ENCODE measurements at regions not wholly inside any gene's neighbourhood (a gene's known extent, or its start where the extent isn't known, plus 50 kb on each side); places are given as distances from the start of the nearest gene placed in this dataset.

DNA sequence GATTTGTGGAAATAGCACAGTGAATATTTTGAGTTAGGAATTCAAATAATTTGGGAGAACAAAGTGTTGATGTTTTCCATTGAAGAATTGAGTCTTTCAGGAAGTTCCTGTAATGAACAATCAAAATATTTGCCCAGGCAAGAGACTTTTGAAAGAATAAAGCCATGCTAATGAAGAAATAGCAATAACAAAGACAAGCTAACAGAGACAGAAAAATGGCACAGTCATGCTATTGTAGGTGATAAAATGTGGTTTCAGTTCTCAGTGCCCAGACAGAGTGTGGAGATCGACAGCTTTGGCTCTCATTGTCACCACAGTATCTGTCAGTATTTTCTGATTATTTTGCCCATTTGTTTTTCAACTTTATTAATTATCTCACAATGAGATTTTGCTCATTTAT is 490.8 kb upstream of the PIK3C3 start:
- Histone ChIP-seq H3K4me3 (ENCODE audit: low read length in 2 of 2) (no peak overlapping the region), H3K9me3 (ENCODE audit: control insufficient read depth in 2 of 2, low read length in 2 of 2) (peaks cover 0 to 3% of the 10 kb centered on the region in 2 donors), H3K36me3 (ENCODE audit: control insufficient read depth in 2 of 2, insufficient read depth in 2 of 2, low read length in 2 of 2) (no peaks in the 10 kb centered on the region), H3K9ac (ENCODE audit: low read length in 2 of 2) (no peak overlapping the region), H3K27me3 (ENCODE audit: control insufficient read depth in 1 of 2, insufficient read depth in 2 of 2, low read length in 2 of 2) (no peaks in the 10 kb centered on the region), H3K27ac (ENCODE audit: low read length) (no peak overlapping the region), H3K4me1 (ENCODE audit: control insufficient read depth, insufficient read depth, low read length) (no peaks in the 10 kb centered on the region)

DNA sequence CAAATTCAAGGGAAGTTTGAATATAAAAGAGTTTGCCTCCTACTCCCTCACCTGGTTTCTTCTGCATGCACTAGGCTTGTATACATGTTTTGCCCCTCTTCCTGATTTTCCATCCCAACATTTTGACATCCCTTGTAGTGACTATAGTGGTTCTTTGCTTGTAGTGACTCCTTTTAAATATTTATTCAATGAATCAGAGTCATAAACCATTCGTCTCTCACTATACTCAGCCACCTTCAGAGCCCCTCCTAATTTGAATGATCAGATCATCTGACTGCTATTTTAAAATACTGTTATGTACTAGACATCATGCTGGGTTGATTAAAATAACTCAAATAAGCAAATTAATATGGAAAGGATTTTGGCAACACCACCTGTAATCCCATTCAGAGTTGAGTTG is 492.1 kb upstream of the PIK3C3 start:
- H3K4me3 ChIP-seq (ENCODE audit: low read length in 2 of 2): no peak overlapping the region
- H3K36me3 ChIP-seq (ENCODE audit: control insufficient read depth in 2 of 2, insufficient read depth in 2 of 2, low read length in 2 of 2): no peaks in the 10 kb centered on the region
- no peak overlapping the region for H3K27ac ChIP-seq (ENCODE audit: low read length)
- H3K9me3 ChIP-seq (ENCODE audit: control insufficient read depth in 2 of 2, low read length in 2 of 2): peaks cover 0 to 3% of the 10 kb centered on the region in 2 donors
- no peaks in the 10 kb centered on the region for H3K4me1 ChIP-seq (ENCODE audit: control insufficient read depth, insufficient read depth, low read length)
- no peaks in the 10 kb centered on the region for H3K27me3 ChIP-seq (ENCODE audit: control insufficient read depth in 1 of 2, insufficient read depth in 2 of 2, low read length in 2 of 2)
- no peak overlapping the region for H3K9ac ChIP-seq (ENCODE audit: low read length in 2 of 2)

DNA sequence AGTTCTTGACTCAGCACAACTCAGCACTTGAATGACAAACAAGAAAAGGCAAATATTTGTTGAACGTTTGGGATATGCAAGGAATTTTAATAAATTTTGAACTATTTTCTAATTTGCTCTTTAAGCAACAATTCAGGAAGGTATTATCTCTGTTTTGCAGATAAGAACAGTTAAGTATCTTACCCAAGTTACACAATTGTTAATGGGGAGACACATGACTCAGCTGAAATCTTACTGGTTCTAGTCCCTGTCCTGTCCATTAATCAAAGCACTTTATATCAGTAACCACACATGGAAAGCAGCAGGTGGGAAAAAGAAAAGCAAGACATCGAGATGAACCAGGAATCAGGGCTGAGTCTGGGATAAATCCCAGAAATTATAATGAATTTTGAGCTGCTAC is 493.9 kb upstream of the PIK3C3 start:
- Histone ChIP-seq H3K27me3 (ENCODE audit: control insufficient read depth in 1 of 2, insufficient read depth in 2 of 2, low read length in 2 of 2) (no peaks in the 10 kb centered on the region), H3K27ac (ENCODE audit: low read length) (no peak overlapping the region), H3K36me3 (ENCODE audit: control insufficient read depth in 2 of 2, insufficient read depth in 2 of 2, low read length in 2 of 2) (no peaks in the 10 kb centered on the region), H3K9ac (ENCODE audit: low read length in 2 of 2) (no peak overlapping the region), H3K4me3 (ENCODE audit: low read length in 2 of 2) (no peak overlapping the region), H3K4me1 (ENCODE audit: control insufficient read depth, insufficient read depth, low read length) (no peaks in the 10 kb centered on the region), H3K9me3 (ENCODE audit: control insufficient read depth in 2 of 2, low read length in 2 of 2) (no peaks in the 10 kb centered on the region)

DNA sequence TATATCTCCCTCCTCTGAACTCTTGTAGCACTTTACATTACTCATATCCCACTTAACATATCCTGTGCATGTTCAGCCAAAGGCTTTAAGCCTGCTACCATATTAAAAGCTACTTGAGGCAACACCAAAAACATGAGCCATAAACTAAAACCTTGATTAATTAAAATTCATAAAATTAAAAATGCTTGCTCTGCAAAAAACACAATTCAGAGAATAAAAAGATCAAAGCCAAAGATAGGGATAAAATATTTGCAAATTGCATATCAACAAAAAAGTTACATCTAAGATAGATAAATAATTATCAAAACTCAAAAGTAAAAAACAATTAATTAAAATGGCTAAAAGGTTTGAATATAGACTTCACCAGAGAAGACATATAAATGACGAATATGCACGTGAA is 495.4 kb upstream of the PIK3C3 start:
- H3K27ac ChIP-seq (ENCODE audit: low read length): no peak overlapping the region
- H3K27me3 ChIP-seq (ENCODE audit: control insufficient read depth in 1 of 2, insufficient read depth in 2 of 2, low read length in 2 of 2): no peaks in the 10 kb centered on the region
- H3K9me3 ChIP-seq (ENCODE audit: control insufficient read depth in 2 of 2, low read length in 2 of 2): no peaks in the 10 kb centered on the region
- H3K36me3 ChIP-seq (ENCODE audit: control insufficient read depth in 2 of 2, insufficient read depth in 2 of 2, low read length in 2 of 2): no peaks in the 10 kb centered on the region
- no peaks in the 10 kb centered on the region for H3K4me1 ChIP-seq (ENCODE audit: control insufficient read depth, insufficient read depth, low read length)
- no peak overlapping the region for H3K9ac ChIP-seq (ENCODE audit: low read length in 2 of 2)
- no peak overlapping the region for H3K4me3 ChIP-seq (ENCODE audit: low read length in 2 of 2)

DNA sequence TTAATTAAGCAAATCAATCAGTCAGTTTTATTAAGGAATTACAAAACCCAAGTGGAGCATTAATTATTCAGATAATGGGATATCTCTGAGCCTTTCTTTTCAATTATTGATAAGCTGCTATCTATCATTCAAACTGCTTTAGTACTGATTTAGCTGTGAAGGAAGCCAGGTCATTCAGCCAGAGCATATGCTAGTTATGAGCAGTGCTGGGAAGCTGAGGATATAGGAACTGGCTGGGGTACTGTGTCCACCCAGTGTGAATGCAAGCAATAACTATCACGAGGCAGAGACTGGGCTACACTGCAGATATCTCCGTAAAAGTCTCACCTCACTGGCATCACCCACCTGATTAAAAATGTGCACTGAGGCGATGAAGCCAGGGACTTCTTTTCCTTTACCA is 496.7 kb upstream of the PIK3C3 start:
- no peak overlapping the region for H3K27ac ChIP-seq (ENCODE audit: low read length)
- H3K9ac ChIP-seq (ENCODE audit: low read length in 2 of 2): no peak overlapping the region
- H3K27me3 ChIP-seq (ENCODE audit: control insufficient read depth in 1 of 2, insufficient read depth in 2 of 2, low read length in 2 of 2): no peaks in the 10 kb centered on the region
- H3K9me3 ChIP-seq (ENCODE audit: control insufficient read depth in 2 of 2, low read length in 2 of 2): no peaks in the 10 kb centered on the region
- no peaks in the 10 kb centered on the region for H3K4me1 ChIP-seq (ENCODE audit: control insufficient read depth, insufficient read depth, low read length)
- H3K4me3 ChIP-seq (ENCODE audit: low read length in 2 of 2): no peak overlapping the region
- H3K36me3 ChIP-seq (ENCODE audit: control insufficient read depth in 2 of 2, insufficient read depth in 2 of 2, low read length in 2 of 2): no peaks in the 10 kb centered on the region

DNA sequence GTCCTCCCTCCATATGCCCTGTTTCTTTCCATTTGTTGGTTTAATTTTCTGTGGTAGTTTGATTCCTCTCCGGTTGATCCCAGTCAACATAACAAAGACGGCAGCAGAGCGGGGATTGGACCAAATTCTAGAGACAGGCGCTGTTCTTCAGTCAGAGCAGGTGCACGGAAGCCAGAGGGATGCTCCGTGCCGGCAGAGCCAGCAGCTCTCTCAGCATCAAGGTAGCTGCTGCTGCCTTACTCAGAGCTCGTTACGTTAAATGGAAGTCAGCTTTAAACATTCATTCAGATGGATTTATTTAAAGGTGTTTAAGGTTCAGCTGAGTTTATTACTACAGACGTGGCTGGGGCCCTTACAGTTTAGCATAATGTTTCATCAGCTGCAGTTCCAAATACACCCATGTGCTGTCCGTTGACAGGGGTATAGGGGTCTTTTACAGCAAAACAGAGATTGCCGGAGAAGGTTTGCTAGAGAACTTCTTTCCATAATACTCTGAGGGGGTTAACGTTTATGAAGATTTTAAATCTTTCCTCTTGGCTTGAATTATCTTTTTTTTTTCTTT is 497.2 kb upstream of the PIK3C3 start:
- no peaks in the 10 kb centered on the region for H3K9me3 ChIP-seq (ENCODE audit: control insufficient read depth in 2 of 2, low read length in 2 of 2)
- H3K4me3 ChIP-seq (ENCODE audit: low read length in 2 of 2): no peak overlapping the region

DNA sequence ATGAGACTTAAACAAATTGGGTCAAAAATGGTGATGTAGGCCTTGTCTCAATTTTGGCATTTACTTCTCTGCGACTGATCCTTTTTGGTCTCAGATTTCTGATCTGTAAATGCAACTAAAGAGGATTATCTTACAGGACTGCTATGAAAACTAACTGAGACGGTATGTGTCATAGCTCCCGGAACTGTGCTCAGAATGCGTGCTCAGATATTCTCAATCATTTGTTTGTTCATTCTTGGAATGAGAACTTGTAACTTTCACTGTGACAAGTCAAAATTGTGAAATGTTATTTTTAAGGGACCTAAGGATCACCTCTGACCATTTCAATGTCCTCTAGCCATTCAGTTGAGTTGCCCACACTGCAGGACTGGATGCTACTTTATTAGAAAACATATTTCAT is 498.2 kb upstream of the PIK3C3 start:
- Histone ChIP-seq H3K27ac (ENCODE audit: low read length) (no peak overlapping the region), H3K4me1 (ENCODE audit: control insufficient read depth, insufficient read depth, low read length) (no peaks in the 10 kb centered on the region), H3K27me3 (ENCODE audit: control insufficient read depth in 1 of 2, insufficient read depth in 2 of 2, low read length in 2 of 2) (no peaks in the 10 kb centered on the region), H3K4me3 (ENCODE audit: low read length in 2 of 2) (no peak overlapping the region), H3K9ac (ENCODE audit: low read length in 2 of 2) (no peak overlapping the region), H3K36me3 (ENCODE audit: control insufficient read depth in 2 of 2, insufficient read depth in 2 of 2, low read length in 2 of 2) (no peaks in the 10 kb centered on the region), H3K9me3 (ENCODE audit: control insufficient read depth in 2 of 2, low read length in 2 of 2) (no peaks in the 10 kb centered on the region)

More for the DNA sequence above, 497.2 kb upstream of the PIK3C3 start:
- Histone ChIP-seq H3K4me1 (ENCODE audit: control insufficient read depth, insufficient read depth, low read length) (no peaks in the 10 kb centered on the region), H3K9ac (ENCODE audit: low read length in 2 of 2) (no peak overlapping the region), H3K27ac (ENCODE audit: low read length) (no peak overlapping the region), H3K27me3 (ENCODE audit: control insufficient read depth in 1 of 2, insufficient read depth in 2 of 2, low read length in 2 of 2) (no peaks in the 10 kb centered on the region), H3K36me3 (ENCODE audit: control insufficient read depth in 2 of 2, insufficient read depth in 2 of 2, low read length in 2 of 2) (no peaks in the 10 kb centered on the region)

DNA sequence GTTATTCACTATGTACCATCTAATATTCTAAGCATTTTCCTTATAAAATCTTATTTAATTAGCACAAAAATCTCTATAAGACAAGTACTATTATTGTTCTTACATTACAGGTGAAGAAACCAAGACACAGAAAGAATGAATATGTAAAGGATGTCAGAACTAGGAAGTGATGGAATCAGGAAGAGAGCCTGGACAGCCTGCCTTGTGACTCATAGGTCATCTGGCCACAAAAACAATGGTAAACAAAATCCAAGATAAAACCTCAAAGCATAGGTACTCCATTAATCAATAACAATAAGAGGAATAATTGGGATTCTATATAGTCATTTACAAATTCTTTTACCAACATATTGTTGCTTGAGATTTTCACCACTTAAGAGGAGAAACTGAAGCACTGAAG is 505.4 kb upstream of the PIK3C3 start:
- Histone ChIP-seq H3K27me3 (ENCODE audit: control insufficient read depth in 1 of 2, insufficient read depth in 2 of 2, low read length in 2 of 2) (no peaks in the 10 kb centered on the region), H3K9me3 (ENCODE audit: control insufficient read depth in 2 of 2, low read length in 2 of 2) (no peaks in the 10 kb centered on the region), H3K4me3 (ENCODE audit: low read length in 2 of 2) (no peak overlapping the region), H3K36me3 (ENCODE audit: control insufficient read depth in 2 of 2, insufficient read depth in 2 of 2, low read length in 2 of 2) (no peaks in the 10 kb centered on the region), H3K4me1 (ENCODE audit: control insufficient read depth, insufficient read depth, low read length) (no peaks in the 10 kb centered on the region), H3K9ac (ENCODE audit: low read length in 2 of 2) (no peak overlapping the region), H3K27ac (ENCODE audit: low read length) (no peak overlapping the region)

DNA sequence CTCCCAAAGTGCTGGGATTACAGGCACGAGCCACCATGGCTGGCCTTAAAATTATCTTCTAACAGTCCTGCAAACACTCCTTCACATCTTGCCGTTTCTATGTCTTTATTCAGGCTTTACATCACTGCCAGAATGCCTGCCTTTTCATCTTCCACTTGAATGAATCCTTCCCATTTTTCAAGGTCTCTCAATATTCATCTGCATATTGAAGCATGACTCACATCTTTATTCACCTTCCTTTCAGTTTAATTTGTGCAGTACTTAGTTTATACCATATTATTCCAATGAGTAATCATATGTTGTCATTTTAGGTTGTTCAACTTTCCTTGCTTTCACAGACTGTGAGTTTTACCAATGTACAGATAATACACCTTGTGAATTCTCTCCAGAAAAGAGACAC is 510.1 kb upstream of the PIK3C3 start:
- Histone ChIP-seq H3K36me3 (ENCODE audit: control insufficient read depth in 2 of 2, insufficient read depth in 2 of 2, low read length in 2 of 2) (no peaks in the 10 kb centered on the region), H3K27me3 (ENCODE audit: control insufficient read depth in 1 of 2, insufficient read depth in 2 of 2, low read length in 2 of 2) (no peaks in the 10 kb centered on the region), H3K9ac (ENCODE audit: low read length in 2 of 2) (no peak overlapping the region), H3K27ac (ENCODE audit: low read length) (no peak overlapping the region), H3K4me3 (ENCODE audit: low read length in 2 of 2) (no peak overlapping the region), H3K9me3 (ENCODE audit: control insufficient read depth in 2 of 2, low read length in 2 of 2) (peaks cover 0 to 2% of the 10 kb centered on the region in 2 donors), H3K4me1 (ENCODE audit: control insufficient read depth, insufficient read depth, low read length) (no peaks in the 10 kb centered on the region)

DNA sequence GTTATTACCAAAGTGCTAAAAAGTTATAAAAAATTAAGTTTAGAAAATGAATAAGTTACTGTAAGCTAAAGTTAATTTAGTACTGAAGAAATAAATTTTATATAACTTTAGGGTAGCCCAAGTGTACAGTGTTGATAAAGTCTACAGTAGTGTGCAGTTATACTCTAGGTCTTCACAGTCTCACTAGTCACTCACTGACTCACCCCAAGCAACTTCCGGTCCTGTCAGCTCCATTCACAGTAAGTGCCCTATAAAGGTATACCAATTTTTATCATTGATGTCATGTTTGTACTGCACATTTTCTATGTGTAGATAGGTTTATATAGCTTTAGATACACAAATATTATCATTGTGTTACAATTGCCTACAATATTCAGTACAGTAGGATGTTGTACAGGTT is 518.3 kb upstream of the PIK3C3 start:
- Histone ChIP-seq H3K27ac (ENCODE audit: low read length) (no peak overlapping the region), H3K4me1 (ENCODE audit: control insufficient read depth, insufficient read depth, low read length) (no peaks in the 10 kb centered on the region), H3K36me3 (ENCODE audit: control insufficient read depth in 2 of 2, insufficient read depth in 2 of 2, low read length in 2 of 2) (no peaks in the 10 kb centered on the region), H3K27me3 (ENCODE audit: control insufficient read depth in 1 of 2, insufficient read depth in 2 of 2, low read length in 2 of 2) (no peaks in the 10 kb centered on the region), H3K9ac (ENCODE audit: low read length in 2 of 2) (no peak overlapping the region), H3K9me3 (ENCODE audit: control insufficient read depth in 2 of 2, low read length in 2 of 2) (peaks cover 0 to 2% of the 10 kb centered on the region in 2 donors), H3K4me3 (ENCODE audit: low read length in 2 of 2) (no peak overlapping the region)

DNA sequence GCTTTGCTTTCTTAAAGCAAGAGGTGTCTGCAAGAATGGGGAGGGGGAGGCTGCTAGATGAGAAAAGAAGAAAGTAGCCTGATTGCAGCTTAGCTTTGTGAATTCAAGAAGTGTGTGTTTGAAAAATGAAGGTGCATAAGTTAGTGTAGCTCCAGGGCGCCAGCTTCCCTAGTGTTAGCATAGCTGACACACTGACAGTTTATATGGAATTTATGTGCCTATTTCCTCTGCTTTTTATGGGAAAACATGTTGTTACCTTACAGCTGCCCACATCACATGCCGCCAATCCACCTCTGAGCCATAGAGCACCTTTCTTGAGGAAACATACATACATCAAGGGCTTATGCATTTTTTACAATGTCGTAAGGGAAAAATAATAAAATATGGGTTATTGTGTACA is 536.4 kb upstream of the PIK3C3 start:
- Histone ChIP-seq H3K27ac (ENCODE audit: low read length) (no peak overlapping the region), H3K9ac (ENCODE audit: low read length in 2 of 2) (no peak overlapping the region), H3K4me3 (ENCODE audit: low read length in 2 of 2) (no peak overlapping the region), H3K4me1 (ENCODE audit: control insufficient read depth, insufficient read depth, low read length) (no peaks in the 10 kb centered on the region), H3K36me3 (ENCODE audit: control insufficient read depth in 2 of 2, insufficient read depth in 2 of 2, low read length in 2 of 2) (no peaks in the 10 kb centered on the region), H3K27me3 (ENCODE audit: control insufficient read depth in 1 of 2, insufficient read depth in 2 of 2, low read length in 2 of 2) (no peaks in the 10 kb centered on the region), H3K9me3 (ENCODE audit: control insufficient read depth in 2 of 2, low read length in 2 of 2) (no peaks in the 10 kb centered on the region)

Data from stomach smooth muscle (tissue), 2 donors.